HCT116 (cell line): ENCODE measurements at regions not wholly inside any gene's neighbourhood (a gene's known extent, or its start where the extent isn't known, plus 50 kb on each side); places are given as distances from the start of the nearest gene placed in this dataset.

ENCODE experiments used
- ATAC-seq: fragments of 200-7000 bp; cut with Tn5 transposase; 2 replicates; pipeline ENCODE4 v1.9.1; 2020; ENCODE audit warnings: mild to moderate bottlenecking, moderate library complexity
- BruUV-seq: library from RNA; stranded (reverse); fragments of 400-500 nt; replicated peaks from 2 replicates; lab custom pipeline; 2021; lab: Mats Ljungman, UMichigan
- CTCF ChIA-PET: fragments of 300-600 bp; sonication (Branson Sonifier 250); formaldehyde crosslinking; loops from one replicate; lab custom pipeline; 2021; ENCODE audit warnings: antibody characterized with exemption; lab: Charles Lee
- POLR2A ChIA-PET: fragments of 300-600, 350-600 bp; sonication (Branson Sonifier 250); formaldehyde crosslinking; loops from one replicate; lab custom pipeline; 2021; ENCODE audit warnings: antibody characterized with exemption; lab: Charles Lee
- RAD21 ChIA-PET, 2 experiments: fragments of 300-600 bp; sonication (Branson Sonifier 250); formaldehyde crosslinking; loops; one replicate each; lab custom pipeline; 2023; ENCODE audit warnings: low total read pairs in 2 of 2; ENCODE audit not compliant: uncharacterized antibody in 2 of 2, unreplicated experiment in 2 of 2, low non-redundant PET in 1 of 2; lab: Charles Lee
- DNase-seq: peaks from one replicate; pipeline ENCODE4 v3.0.0-alpha.2; 2010; ENCODE audit warnings: low read depth, low spot score
- H2AFZ ChIP-seq: fragments of 200-600 bp; shearing (Covaris generic), sonication (generic); 2 replicates; pipeline ENCODE4 v1.6.1; 2017; ENCODE audit warnings: low read depth, mixed run types, mixed read lengths, antibody characterized with exemption, low read length; ENCODE audit not compliant: poor library complexity, severe bottlenecking
- H3K27ac ChIP-seq: 2 replicates; pipeline ENCODE4 v1.5.1; 2012; ENCODE audit warnings: low read depth, low read length
- H3K27me3 ChIP-seq: fragments of 200-600 bp; sonication (generic); 2 replicates; pipeline ENCODE4 v1.6.1; 2016; ENCODE audit warnings: mixed run types, low read length, mixed read lengths; ENCODE audit not compliant: insufficient read depth
- H3K36me3 ChIP-seq, 2 experiments: fragments of 200-500 bp in 1 of 2; fragments of 200-600 bp in 1 of 2; sonication (Bioruptor generic) in 1 of 2; sonication (generic) in 1 of 2; 2 replicates each; pipeline versions ENCODE4 v1.5.1 to v1.6.1; 2014 to 2016; ENCODE audit warnings: low read length in 2 of 2, inconsistent platforms in 1 of 2, mixed read lengths in 1 of 2, mixed run types in 1 of 2; ENCODE audit not compliant: insufficient read depth in 2 of 2, control insufficient read depth in 1 of 2
- H3K4me1 ChIP-seq, 2 experiments: fragments of 200-600 bp in 1 of 2; sonication (generic) in 1 of 2; 2 replicates each; pipeline versions ENCODE4 v1.5.1 to v1.6.1; 2012 to 2017; ENCODE audit warnings: low read length in 2 of 2, inconsistent platforms in 1 of 2, mild to moderate bottlenecking in 1 of 2, mixed read lengths in 1 of 2, mixed run types in 1 of 2, moderate library complexity in 1 of 2; ENCODE audit not compliant: insufficient read depth in 2 of 2, control insufficient read depth in 1 of 2
- H3K4me2 ChIP-seq: fragments of 200-600 bp; sonication (generic); 2 replicates; pipeline ENCODE4 v1.6.1; 2017; ENCODE audit warnings: mixed run types, low read length, mixed read lengths
- H3K4me3 ChIP-seq, 2 experiments: fragments of 200-600 bp in 1 of 2; sonication (generic) in 1 of 2; replicated peaks in 1 of 2; 2 replicates each; pipeline ENCODE4 v1.5.1; 2011 to 2016; ENCODE audit warnings: low read length in 2 of 2, control low read depth in 1 of 2, low read depth in 1 of 2, mild to moderate bottlenecking in 1 of 2, mixed read lengths in 1 of 2, mixed run types in 1 of 2
- H3K79me2 ChIP-seq: fragments of 200-600 bp; sonication (generic); 2 replicates; pipeline ENCODE4 v1.6.1; 2017; ENCODE audit warnings: mild to moderate bottlenecking, mixed run types, low read length, moderate library complexity, mixed read lengths; ENCODE audit not compliant: insufficient read depth
- H3K9ac ChIP-seq: fragments of 200-600 bp; sonication (generic); 2 replicates; pipeline ENCODE4 v1.6.1; 2016; ENCODE audit warnings: low read length, mixed read lengths
- H3K9me2 ChIP-seq: fragments of 200-600 bp; sonication (generic), shearing (Covaris generic); 2 replicates; pipeline ENCODE4 v1.6.1; 2017; ENCODE audit warnings: mixed run types, mild to moderate bottlenecking, moderate library complexity; ENCODE audit not compliant: insufficient read depth
- H3K9me3 ChIP-seq, 2 experiments: fragments of 200-500 bp in 1 of 2; fragments of 200-600 bp in 1 of 2; sonication (Bioruptor generic) in 1 of 2; sonication (generic) in 1 of 2; 2 replicates each; pipeline ENCODE4 v1.6.1; 2014 to 2017; ENCODE audit warnings: low read length in 2 of 2, mixed read lengths in 2 of 2, inconsistent platforms in 1 of 2, low read depth in 1 of 2, mild to moderate bottlenecking in 1 of 2, mixed run types in 1 of 2, moderate library complexity in 1 of 2; ENCODE audit not compliant: control insufficient read depth in 1 of 2, insufficient read depth in 1 of 2
- H4K20me1 ChIP-seq: fragments of 200-600 bp; sonication (generic), shearing (Covaris generic); 2 replicates; pipeline ENCODE4 v1.6.1; 2017; ENCODE audit warnings: mixed run types, mild to moderate bottlenecking, moderate library complexity; ENCODE audit not compliant: insufficient read depth
- ATF3 ChIP-seq: IDR thresholded peaks from 2 replicates; pipeline ENCODE4 v1.6.1; 2012
- EZH2phosphoT487 ChIP-seq: fragments of 200-600 bp; IDR thresholded peaks from 2 replicates; pipeline ENCODE4 v1.6.1; 2018; ENCODE audit warnings: antibody characterized with exemption, borderline replicate concordance
- POLR2A ChIP-seq: IDR thresholded peaks from 2 replicates; pipeline ENCODE4 v1.7.0; 2011; ENCODE audit warnings: borderline replicate concordance; ENCODE audit not compliant: insufficient read depth, insufficient read length; ENCODE audit errors: extremely low read depth
- REST ChIP-seq: IDR thresholded peaks from 2 replicates; pipeline ENCODE4 v1.6.1; 2012; ENCODE audit warnings: low read depth
- ZBTB33 ChIP-seq: IDR thresholded peaks from 2 replicates; pipeline ENCODE4 v1.6.1; 2011; ENCODE audit warnings: mild to moderate bottlenecking, low read length, moderate library complexity; ENCODE audit not compliant: insufficient replicate concordance; ENCODE audit errors: extremely low read depth
- intact Hi-C: fragments of 100-400 bp; cut with micrococcal nuclease; formaldehyde crosslinking; loops from 2 replicates; pipeline ENCODE4 v1.10.0; 2022

GRCh38 chr6:26217714-26218075, 130.5 kb downstream of the HFE start:
- ATAC-seq (no peak), DNase-seq (no peak)
- no peak overlapping the region for H2AFZ ChIP-seq
- no peak overlapping the region for H3K27ac ChIP-seq
- H3K9ac ChIP-seq, result no peak overlapping the region
- H3K4me2 ChIP-seq, result no peak overlapping the region
- BruUV-seq, result no TSS peak
- H3K9me3 ChIP-seq, result peaks cover 0 to 3% of the 10 kb centered on the region in 2 experiments; a peak in 1 of 4 replicates
- H3K79me2 ChIP-seq, result no peaks in the 10 kb centered on the region
- RAD21 ChIA-PET, result no interaction called here
- H3K9me2 ChIP-seq, result no peaks in the 10 kb centered on the region
- CTCF ChIA-PET, result no interaction called here
- TF ChIP-seq REST (no peak), POLR2A (no peak), EZH2phosphoT487 (no peak)
- intact Hi-C loops, result no loop called here
- peaks cover 5 to 11% of the 10 kb centered on the region in 2 experiments; a peak in 3 of 4 replicates for H3K4me1 ChIP-seq
- no peaks in the 10 kb centered on the region for H3K36me3 ChIP-seq
- no peaks in the 10 kb centered on the region for H3K27me3 ChIP-seq
- H3K4me3 ChIP-seq, result no peak overlapping the region
- POLR2A ChIA-PET, result interaction anchor here (1.9 kb wide), 1 partner anchor 12 kb away, joined by 6 read pairs; no protein-coding TSS in a partner anchor
- no peaks in the 10 kb centered on the region for H4K20me1 ChIP-seq

- BruUV-seq, result no TSS peak
- no peak for ATAC-seq
- intact Hi-C loops, result no loop called here
These were observed 131.6 kb downstream of the HFE start for GRCh38 chr6:26218824-26219223.

More at GRCh38 chr6:26218824-26219223, 131.6 kb downstream of the HFE start:
- CTCF ChIA-PET, result no interaction called here
- H3K4me3 ChIP-seq, result no peak overlapping the region
- no peaks in the 10 kb centered on the region for H3K9me2 ChIP-seq
- no peak for DNase-seq
- no peak overlapping the region for H3K9ac ChIP-seq
- no peak overlapping the region for H3K27ac ChIP-seq
- H2AFZ ChIP-seq, result no peak overlapping the region
- H3K27me3 ChIP-seq, result no peaks in the 10 kb centered on the region
- H3K9me3 ChIP-seq, result peaks cover 0 to 3% of the 10 kb centered on the region in 2 experiments; a peak in 1 of 4 replicates
- H3K79me2 ChIP-seq, result no peaks in the 10 kb centered on the region
- H3K4me2 ChIP-seq, result no peak overlapping the region
- RAD21 ChIA-PET, result no interaction called here
- H3K36me3 ChIP-seq, result no peaks in the 10 kb centered on the region
- peaks cover 11 to 20% of the 10 kb centered on the region in 2 experiments; a peak in 3 of 4 replicates for H3K4me1 ChIP-seq
- TF ChIP-seq ATF3 (no peak), ZBTB33 (peak; percentile 4), EZH2phosphoT487 (no peak)
- H4K20me1 ChIP-seq, result no peaks in the 10 kb centered on the region
- POLR2A ChIA-PET, result interaction anchor here (1.0 kb wide), 2 partner anchors 8 to 10 kb away, joined by 3 read pairs; no protein-coding TSS in a partner anchor
